GM19467 (cell line): ENCODE measurements at regions not wholly inside any gene's neighbourhood (a gene's known extent, or its start where the extent isn't known, plus 50 kb on each side); places are given as distances from the start of the nearest gene placed in this dataset.
"Not testable (repeated sequence)": the region's sequence is repeated elsewhere in the genome, so short reads cannot be mapped to it uniquely, and the experiment has no call there.

Experiments used
- ATAC-seq: cut with Tn5 transposase; IDR thresholded peaks from one replicate; pipeline ENCODE4 v1.9.1; 2021; ENCODE audit warnings: mild to moderate bottlenecking, moderate library complexity; ENCODE audit not compliant: unreplicated experiment

DNA sequence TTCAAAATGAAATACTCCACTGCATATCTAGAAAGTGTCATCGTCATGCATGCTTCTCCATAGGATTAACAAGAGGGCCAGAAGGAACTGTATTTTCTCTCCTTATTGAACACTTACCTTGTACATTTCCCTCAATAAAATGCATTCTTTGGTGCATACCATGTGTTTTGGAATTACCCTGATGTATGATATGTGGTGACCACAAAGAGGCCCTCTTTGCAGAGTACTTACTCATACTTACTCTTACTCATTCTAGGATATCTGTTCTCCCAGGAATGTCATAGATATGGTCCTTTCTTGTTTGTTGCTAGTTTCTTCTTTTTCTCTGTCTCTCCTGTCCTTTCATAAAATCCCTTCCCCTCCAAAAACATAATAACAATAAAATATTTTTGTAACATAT lies 1087.1 kb upstream of the POT1 start:
- ATAC-seq: no peak

DNA sequence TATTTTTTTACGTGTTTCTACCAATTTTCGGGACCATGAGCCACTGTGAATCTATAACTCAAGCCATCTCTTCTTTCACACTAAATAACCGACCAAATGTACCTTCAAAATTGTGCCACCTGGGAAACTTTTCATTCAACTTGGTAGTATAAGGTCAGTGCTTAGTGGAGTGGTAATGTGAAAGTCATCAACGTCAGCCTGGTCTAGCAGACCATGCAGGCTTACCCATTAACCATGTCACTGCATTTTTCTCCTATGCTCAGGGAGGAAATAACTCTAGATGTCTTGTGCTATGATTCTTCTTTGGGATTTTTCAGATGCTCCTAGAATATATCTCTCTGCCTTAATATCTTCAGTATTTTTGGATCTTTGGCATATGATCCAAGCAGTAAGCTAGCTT lies 1075.4 kb upstream of the POT1 start:
- no peak for ATAC-seq

DNA sequence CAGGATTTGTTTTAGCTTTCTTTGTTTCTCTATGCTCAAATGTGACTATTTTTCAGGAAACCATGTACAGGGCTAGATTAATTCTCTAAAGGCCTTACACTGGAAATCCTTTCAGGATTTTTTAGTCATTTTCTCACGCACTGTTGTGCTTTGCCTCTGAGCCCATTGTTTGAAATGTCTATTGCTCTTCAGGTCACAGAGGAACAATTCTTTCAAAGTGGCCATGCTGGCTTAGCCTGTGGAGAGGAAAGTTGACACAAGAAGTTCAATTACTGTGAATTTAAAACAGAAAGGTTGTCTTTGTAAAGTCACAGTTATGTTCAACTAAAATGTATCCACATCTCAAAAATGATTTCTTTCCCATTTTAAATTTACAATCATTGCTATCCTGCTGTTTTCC lies 1071.7 kb upstream of the POT1 start:
- ATAC-seq: no peak

DNA sequence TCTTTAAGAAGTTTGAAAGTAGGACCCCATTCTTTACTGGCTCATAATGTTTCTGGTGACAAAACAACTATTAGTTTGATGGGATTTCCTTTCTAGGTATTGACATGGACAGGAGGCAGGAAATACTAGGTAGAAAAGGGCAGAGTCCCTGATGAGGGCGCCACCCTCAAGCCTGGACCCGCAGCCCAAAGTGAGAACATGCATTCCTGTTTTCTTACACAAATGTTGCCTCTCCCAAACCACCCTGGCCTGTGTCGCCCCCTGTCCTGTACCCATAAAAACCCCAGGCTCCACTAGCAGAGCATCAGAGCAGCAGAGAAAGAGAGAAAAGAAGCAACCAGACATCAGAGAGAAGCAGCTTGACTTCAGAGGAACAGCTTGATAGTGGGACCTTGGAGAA lies 1055.2 kb upstream of the POT1 start:
- no peak for ATAC-seq

DNA sequence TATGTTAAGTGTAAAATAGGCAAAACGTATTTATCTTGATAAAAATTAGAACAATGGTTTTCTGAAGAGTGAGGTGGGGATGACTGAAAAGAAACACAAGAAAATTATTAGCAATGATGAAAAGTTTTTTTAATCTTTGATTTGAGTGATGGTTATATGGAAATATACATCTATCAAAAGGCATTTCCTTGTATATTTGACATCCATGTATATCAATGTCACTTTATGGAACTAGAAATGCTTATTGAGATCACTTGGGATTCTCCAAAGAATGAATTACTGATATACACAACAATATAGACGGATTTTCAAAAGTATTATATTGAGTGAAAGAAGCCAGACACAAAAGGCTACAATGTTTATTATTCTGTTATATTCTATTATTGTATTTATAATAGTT lies 1042.0 kb upstream of the POT1 start:
- no peak for ATAC-seq

- ATAC-seq: no peak
Observed at GRCh38 chr7:125966278-125967048, 1036.8 kb upstream of the POT1 start.

- ATAC-seq: no peak
Observed at GRCh38 chr7:125934955-125935354, 1005.3 kb upstream of the POT1 start.

DNA sequence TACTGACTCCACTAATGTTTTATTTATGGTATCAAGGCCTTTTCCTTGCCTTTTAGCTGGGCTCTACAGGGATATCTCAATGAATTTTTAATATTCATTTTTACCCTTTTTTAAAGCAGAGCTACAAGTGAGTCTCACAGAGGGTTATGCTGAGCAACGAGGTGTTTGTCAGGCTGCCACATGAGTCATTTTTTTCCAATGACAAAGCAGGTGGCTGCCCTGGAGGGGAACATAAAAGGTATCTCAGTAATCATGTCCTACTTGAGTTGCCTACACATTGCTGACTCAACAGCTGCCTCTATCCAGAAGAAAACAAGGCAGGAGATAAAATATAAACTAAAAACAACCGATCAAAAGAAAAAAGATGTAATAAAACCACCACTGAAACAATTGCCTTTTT lies 1004.9 kb upstream of the POT1 start:
- no peak for ATAC-seq

DNA sequence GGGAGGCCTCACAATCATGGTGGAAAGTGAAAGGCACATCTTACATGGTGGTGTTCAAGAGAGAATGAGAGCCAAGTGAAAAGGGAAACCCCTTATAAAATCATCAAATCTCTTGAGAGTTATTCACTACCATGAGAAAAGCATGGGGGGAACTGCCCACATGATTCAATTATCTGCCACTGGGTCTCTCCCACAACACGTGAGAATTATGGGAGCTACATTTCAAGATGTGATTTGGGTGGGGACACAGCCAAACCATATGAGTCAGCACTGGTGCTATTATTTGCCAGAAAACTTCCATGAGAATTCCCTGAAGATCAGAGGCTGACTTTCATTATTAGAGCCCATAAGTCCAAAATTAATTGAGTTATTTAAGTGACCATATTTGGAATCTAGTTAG lies 1001.2 kb upstream of the POT1 start:
- no peak for ATAC-seq

GRCh38 chr7:125927556-125927955 lies 997.9 kb upstream of the POT1 start:
- no peak for ATAC-seq

DNA sequence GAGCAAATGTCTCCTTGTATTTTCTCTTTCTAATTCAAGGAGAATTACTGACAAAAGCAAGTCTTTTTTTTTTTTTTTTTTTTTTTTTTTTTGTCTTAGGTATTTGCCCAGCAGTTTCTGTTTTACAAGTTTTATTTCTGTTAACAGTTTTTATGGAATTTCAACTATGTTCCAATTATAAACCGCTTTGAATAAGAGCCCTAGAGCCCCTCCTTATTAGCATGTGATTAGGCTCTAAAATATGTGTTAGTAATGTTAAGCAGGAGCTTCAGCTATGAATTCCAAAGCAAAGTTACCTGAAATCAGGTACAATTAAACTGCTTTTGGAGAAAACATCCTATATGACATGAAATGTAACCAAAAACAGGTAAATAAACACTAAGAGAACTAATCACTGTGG lies 997.0 kb upstream of the POT1 start:
- ATAC-seq: no peak

DNA sequence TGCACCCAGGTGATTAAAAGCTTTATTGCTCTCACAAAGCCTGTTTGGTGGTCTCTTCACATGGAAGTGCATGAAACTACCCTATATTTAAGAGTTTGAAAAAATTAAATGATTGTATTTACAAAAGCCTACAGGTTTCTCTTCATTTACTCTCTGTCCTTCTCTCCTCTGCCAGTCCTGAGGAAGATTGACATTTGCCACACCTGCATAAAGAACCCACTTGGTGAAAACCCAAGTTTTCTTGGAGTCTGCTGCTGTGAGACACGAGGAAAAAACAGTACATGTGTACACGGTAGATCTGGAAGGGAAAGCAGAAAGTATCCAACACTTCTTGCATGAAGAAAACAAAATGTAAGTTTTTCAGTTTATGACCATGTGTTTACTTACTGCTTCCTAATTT lies 994.4 kb upstream of the POT1 start:
- no peak for ATAC-seq

- not testable (repeated sequence) for ATAC-seq
Observed at GRCh38 chr7:125915381-125915948, 985.8 kb upstream of the POT1 start.

- ATAC-seq: no peak
Observed at GRCh38 chr7:125908711-125909110, 979.1 kb upstream of the POT1 start.

DNA sequence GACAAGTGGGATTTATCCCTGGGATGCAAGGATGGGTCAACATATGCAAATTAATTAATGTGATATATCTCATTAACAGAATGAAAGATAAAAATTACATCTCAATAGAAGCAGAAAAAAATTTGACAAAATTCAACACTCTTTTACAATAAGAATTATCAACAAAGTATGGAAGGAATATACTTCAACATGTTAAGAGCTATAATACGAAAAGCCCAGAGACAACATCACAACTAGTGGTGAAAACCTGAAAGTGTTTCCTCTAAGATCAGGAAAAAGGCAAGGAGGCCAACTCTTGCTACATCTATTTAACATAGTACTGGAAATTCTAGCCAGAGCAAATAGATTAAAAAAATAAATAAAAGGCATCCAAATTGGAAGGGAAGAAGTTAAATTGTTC lies 970.0 kb upstream of the POT1 start:
- no peak for ATAC-seq

- ATAC-seq: no peak
Observed at GRCh38 chr7:125892434-125892833, 962.8 kb upstream of the POT1 start.

GRCh38 chr7:125878988-125879387 lies 949.4 kb upstream of the POT1 start:
- ATAC-seq: no peak

DNA sequence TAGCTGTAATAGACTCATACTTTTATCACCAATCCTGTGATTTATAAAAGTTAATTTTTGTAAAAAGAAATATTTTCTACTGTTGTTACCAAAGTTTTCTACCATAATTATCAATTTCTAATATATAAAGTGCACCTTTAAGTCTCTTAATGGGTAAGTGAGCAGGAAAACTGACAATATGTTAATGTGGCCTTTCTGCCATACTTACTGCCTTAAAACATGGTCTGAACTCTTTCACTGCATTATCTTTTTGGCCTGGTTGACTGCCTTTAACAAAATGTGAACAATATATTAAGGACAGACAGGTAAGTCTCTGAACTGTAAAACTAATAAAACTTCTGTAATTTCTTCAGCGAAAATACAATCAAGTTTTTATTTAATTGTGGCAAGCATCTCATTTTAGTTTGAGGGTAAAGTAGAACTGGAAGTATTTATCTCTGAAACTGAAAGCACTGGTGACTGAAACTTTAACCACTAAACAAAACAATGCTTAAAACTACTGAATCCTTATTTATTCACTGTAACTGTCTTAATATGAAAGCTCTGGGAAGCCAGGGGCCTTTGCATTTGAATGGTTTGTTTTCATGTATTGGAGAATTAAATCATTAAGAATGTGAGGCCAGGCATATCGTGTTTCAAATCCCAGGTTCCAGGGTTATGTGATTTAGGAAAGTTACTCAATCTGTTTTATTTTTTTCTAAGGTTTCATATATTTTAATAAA lies 948.8 kb upstream of the POT1 start:
- ATAC-seq: no peak

DNA sequence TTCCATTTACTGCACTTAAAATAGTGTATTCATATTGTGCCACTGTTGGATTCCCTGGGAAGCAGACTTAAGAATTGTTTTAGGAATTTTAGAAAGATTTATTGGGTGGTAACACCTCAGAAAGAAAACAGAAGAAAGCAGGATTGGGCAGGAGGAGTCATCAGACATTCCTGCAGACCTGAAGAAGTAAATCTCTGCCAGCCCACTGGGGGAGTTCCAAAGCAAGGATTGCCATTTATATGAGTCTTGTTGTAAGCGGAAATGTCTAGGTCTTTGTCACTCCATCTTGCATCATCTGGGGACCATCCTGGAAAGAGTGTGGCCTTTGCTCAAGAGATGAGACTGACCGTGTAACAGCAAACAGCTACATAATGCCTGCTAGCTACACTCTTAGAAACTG lies 947.6 kb upstream of the POT1 start:
- ATAC-seq: no peak

DNA sequence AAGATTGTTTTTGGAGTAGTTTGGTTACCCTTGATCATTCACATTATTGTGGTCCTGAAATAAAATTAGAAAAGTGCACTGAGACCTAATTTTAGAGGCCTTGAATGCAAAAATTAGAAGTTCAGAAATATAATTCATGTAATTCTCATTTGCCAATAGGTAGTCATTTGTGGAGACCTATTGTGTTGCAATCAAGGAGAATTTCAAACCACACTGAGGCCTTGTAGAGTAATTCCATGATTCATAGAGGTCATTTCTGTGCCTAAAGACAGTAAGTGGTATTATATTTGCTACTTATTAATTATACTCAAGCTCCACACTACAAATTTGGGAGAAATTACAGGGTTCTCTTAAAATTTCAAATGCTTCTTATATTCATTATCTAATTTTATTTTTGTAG lies 946.8 kb upstream of the POT1 start:
- no peak for ATAC-seq

DNA sequence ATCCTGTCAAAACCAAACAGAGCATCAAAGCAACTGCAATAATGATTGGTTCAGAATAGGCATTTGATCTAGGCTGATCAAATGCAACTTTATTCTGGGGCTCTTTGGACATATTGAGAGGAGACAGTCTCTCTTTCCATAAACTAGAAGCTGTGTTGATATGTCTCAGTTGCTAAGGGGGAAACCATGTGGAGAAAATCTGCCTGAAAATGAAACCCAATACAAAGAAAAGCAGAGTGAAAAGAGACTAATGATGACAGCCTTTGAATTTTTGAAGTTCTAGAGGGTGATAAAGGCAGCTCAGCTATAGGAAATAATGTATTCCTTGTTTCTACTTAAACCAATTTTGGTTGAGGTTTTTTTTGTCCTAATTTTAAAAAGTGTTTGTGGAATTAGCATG lies 941.8 kb upstream of the POT1 start:
- no peak for ATAC-seq

DNA sequence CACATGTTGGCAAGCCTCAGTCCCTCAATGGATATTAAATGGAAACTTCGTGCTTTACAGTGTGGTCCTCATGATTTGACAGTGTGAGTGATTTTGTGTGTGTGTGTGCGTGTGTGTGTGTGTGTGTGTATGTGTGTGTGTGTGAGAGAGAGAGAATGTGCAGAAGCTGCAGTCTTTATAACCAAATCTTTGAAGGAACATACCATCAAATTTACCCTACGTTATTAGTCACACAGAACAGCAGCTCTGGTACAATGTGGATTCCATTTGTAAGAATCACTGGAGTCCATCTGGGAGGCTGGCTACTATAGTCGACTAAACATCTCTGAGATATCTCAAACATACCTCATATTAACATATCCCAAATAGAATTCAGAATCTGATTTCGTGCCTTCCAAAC lies 928.0 kb upstream of the POT1 start:
- no peak for ATAC-seq
